ENCODE measurements at regions not wholly inside any gene's neighbourhood (a gene's known extent, or its start where the extent isn't known, plus 50 kb on each side); places are given as distances from the start of the nearest gene placed in this dataset.

DNA sequence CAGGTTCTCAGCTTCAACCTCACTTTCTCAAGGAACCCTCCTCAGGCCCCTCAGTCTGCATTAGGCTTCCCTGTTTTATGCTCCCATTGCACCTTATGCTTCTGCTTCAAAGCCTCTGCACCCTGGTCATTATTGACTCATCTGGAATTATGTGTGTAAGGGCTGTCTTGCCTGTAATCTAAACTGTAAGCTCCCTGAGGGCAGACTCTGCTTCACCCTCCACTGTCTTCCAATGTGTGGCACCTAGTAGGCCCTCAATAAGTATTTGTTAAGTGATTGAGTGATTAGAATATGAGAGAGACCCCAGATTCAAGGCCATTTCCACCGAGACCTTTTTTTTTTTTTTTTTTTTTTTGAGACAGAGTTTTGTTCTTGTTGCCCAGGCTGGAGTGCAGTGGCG lies 79.1 kb downstream of the VCPKMT start:
- no peak overlapping the region for H3K27ac ChIP-seq (ENCODE audit: low read depth, low read length, poor library complexity, severe bottlenecking)
- H3K79me2 ChIP-seq (ENCODE audit: insufficient read depth, low read depth, low read length): no peaks in the 10 kb centered on the region
- H3K9me3 ChIP-seq (ENCODE audit: low read length): no peaks in the 10 kb centered on the region
- DNase-seq (ENCODE audit: low spot score): no peak
- no peak overlapping the region for H2AFZ ChIP-seq (ENCODE audit: low read length)
- TF ChIP-seq EZH2phosphoT487 (IDR thresholded peaks at IDR 0.05; ENCODE audit: borderline replicate concordance, low read depth, low read length): no peak
- TF ChIP-seq, protein P1, sequence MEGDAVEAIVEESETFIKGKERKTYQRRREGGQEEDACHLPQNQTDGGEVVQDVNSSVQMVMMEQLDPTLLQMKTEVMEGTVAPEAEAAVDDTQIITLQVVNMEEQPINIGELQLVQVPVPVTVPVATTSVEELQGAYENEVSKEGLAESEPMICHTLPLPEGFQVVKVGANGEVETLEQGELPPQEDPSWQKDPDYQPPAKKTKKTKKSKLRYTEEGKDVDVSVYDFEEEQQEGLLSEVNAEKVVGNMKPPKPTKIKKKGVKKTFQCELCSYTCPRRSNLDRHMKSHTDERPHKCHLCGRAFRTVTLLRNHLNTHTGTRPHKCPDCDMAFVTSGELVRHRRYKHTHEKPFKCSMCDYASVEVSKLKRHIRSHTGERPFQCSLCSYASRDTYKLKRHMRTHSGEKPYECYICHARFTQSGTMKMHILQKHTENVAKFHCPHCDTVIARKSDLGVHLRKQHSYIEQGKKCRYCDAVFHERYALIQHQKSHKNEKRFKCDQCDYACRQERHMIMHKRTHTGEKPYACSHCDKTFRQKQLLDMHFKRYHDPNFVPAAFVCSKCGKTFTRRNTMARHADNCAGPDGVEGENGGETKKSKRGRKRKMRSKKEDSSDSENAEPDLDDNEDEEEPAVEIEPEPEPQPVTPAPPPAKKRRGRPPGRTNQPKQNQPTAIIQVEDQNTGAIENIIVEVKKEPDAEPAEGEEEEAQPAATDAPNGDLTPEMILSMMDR (conservative IDR thresholded peaks at IDR 0.05; ENCODE audit: low read length): no peak
- POLR2A ChIA-PET: no interaction called here
- H3K36me3 ChIP-seq (ENCODE audit: insufficient read depth, low read length): no peaks in the 10 kb centered on the region
- intact Hi-C loops (cut with micrococcal nuclease; ENCODE audit: unreplicated experiment): no loop called here
- no peak overlapping the region for H3K4me2 ChIP-seq (ENCODE audit: low read length)
- CTCF ChIA-PET (ENCODE audit: unreplicated experiment): no interaction called here
- no peaks in the 10 kb centered on the region for H4K20me1 ChIP-seq (ENCODE audit: insufficient read depth, low read length)
- H3K4me3 ChIP-seq (ENCODE audit: low read depth, low read length, poor library complexity, severe bottlenecking): no peak overlapping the region
- no peaks in the 10 kb centered on the region for H3K9me2 ChIP-seq (ENCODE audit: insufficient read depth, low read length)
- BruUV-seq (replicated peaks): no TSS peak
- H3K4me1 ChIP-seq (ENCODE audit: insufficient read depth, low read length, poor library complexity, severe bottlenecking): peaks cover 13% of the 10 kb centered on the region

DNA sequence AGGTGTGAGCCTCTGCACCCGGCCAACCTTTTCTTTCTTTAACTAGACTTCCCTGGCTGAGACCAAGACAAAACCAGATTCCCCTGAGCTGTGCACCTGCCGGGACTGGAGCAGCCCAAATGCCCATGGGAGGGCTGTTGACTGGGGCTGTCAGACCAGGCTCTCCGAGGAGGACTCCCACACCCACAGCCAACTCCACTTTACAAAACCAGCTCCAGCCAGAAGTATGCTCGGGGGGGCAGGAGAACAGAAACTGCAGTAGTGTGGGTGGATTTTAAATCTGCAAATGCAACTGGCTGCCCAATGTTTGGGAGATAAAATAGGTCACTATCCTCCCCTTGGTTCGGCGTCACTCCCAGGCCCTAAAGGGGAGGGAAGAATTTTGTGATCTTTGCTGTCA lies 78.5 kb downstream of the VCPKMT start:
- no peaks in the 10 kb centered on the region for H3K36me3 ChIP-seq (ENCODE audit: insufficient read depth, low read length)
- POLR2A ChIA-PET: interaction anchor here (0.6 kb wide), 1 partner anchor 29 kb away, joined by 3 read pairs; no protein-coding TSS in a partner anchor
- H3K9me2 ChIP-seq (ENCODE audit: insufficient read depth, low read length): no peaks in the 10 kb centered on the region
- no peaks in the 10 kb centered on the region for H3K9me3 ChIP-seq (ENCODE audit: low read length)
- CTCF ChIA-PET (ENCODE audit: unreplicated experiment): no interaction called here
- no peak overlapping the region for H3K4me2 ChIP-seq (ENCODE audit: low read length)
- intact Hi-C loops (cut with micrococcal nuclease; ENCODE audit: unreplicated experiment): no loop called here
- H3K27ac ChIP-seq (ENCODE audit: low read depth, low read length, poor library complexity, severe bottlenecking): no peak overlapping the region
- H3K79me2 ChIP-seq (ENCODE audit: insufficient read depth, low read depth, low read length): no peaks in the 10 kb centered on the region
- H3K4me3 ChIP-seq (ENCODE audit: low read depth, low read length, poor library complexity, severe bottlenecking): no peak overlapping the region
- DNase-seq (ENCODE audit: low spot score): no peak
- BruUV-seq (replicated peaks): no TSS peak
- no peak overlapping the region; the same call in 1 of the 2 replicates for H2AFZ ChIP-seq (ENCODE audit: low read length)
- TF ChIP-seq EZH2phosphoT487 (IDR thresholded peaks at IDR 0.05; ENCODE audit: borderline replicate concordance, low read depth, low read length): no peak
- H3K4me1 ChIP-seq (ENCODE audit: insufficient read depth, low read length, poor library complexity, severe bottlenecking): peaks cover 13% of the 10 kb centered on the region
- no peaks in the 10 kb centered on the region for H4K20me1 ChIP-seq (ENCODE audit: insufficient read depth, low read length)

DNA sequence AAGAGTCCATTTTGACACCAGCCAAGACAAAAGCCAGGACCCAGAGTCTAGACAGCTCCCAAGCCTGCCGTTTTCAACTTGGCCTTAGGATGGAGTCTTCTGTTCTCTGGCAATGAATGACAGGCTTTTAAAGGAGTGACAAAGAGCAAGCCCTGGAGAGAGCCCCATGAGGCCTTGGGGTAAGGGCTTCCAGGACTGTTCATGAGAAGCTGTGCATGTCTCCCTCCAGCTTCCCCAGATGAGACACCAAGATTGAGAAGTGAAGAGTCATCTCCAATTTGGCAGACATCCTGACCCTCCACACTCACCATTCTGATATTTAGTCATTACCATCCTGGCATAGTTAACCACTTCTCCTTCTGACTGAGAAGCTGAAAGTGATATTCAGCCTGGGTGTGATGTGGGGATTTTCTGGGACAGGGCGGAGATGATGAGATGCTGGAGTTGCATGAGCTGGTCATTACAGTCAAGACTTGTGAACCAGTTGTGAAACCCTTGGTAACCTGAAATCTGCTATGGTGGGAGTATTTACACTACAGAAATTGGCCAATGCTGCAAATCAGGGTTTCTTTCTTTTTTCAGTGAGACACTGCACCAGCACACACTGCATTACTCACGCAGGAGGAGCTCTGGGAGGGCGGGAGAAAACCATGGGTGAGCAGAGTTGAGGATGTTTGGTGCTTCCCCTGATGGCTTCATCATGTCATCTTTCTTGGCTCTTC lies 77.8 kb downstream of the VCPKMT start:
- H3K4me2 ChIP-seq (ENCODE audit: low read length): no peak overlapping the region
- CTCF ChIA-PET (ENCODE audit: unreplicated experiment): no interaction called here
- DNase-seq (ENCODE audit: low spot score): no peak
- no peak overlapping the region for H3K4me3 ChIP-seq (ENCODE audit: low read depth, low read length, poor library complexity, severe bottlenecking)
- H3K4me1 ChIP-seq (ENCODE audit: insufficient read depth, low read length, poor library complexity, severe bottlenecking): peaks cover 13% of the 10 kb centered on the region
- no TSS peak for BruUV-seq (replicated peaks)
- H3K27ac ChIP-seq (ENCODE audit: low read depth, low read length, poor library complexity, severe bottlenecking): no peak overlapping the region
- TF ChIP-seq EZH2phosphoT487 (IDR thresholded peaks at IDR 0.05; ENCODE audit: borderline replicate concordance, low read depth, low read length): no peak
- TF ChIP-seq, protein P1 (conservative IDR thresholded peaks at IDR 0.05; ENCODE audit: low read length): no peak
- POLR2A ChIA-PET: interaction anchor here (0.6 kb wide), 2 partner anchors 30 to 32 kb away, joined by 3 read pairs; no protein-coding TSS in a partner anchor
- H3K9me3 ChIP-seq (ENCODE audit: low read length): no peaks in the 10 kb centered on the region; the same call in 1 of the 2 replicates
- intact Hi-C loops (cut with micrococcal nuclease; ENCODE audit: unreplicated experiment): no loop called here
- H3K36me3 ChIP-seq (ENCODE audit: insufficient read depth, low read length): no peaks in the 10 kb centered on the region
- no peaks in the 10 kb centered on the region for H3K79me2 ChIP-seq (ENCODE audit: insufficient read depth, low read depth, low read length)
- no peaks in the 10 kb centered on the region for H3K9me2 ChIP-seq (ENCODE audit: insufficient read depth, low read length)
- H4K20me1 ChIP-seq (ENCODE audit: insufficient read depth, low read length): no peaks in the 10 kb centered on the region
- no peak overlapping the region; the same call in 1 of the 2 replicates for H2AFZ ChIP-seq (ENCODE audit: low read length)
